ENCODE measurements at regions not wholly inside any gene's neighbourhood (a gene's known extent, or its start where the extent isn't known, plus 50 kb on each side); places are given as distances from the start of the nearest gene placed in this dataset.

DNA sequence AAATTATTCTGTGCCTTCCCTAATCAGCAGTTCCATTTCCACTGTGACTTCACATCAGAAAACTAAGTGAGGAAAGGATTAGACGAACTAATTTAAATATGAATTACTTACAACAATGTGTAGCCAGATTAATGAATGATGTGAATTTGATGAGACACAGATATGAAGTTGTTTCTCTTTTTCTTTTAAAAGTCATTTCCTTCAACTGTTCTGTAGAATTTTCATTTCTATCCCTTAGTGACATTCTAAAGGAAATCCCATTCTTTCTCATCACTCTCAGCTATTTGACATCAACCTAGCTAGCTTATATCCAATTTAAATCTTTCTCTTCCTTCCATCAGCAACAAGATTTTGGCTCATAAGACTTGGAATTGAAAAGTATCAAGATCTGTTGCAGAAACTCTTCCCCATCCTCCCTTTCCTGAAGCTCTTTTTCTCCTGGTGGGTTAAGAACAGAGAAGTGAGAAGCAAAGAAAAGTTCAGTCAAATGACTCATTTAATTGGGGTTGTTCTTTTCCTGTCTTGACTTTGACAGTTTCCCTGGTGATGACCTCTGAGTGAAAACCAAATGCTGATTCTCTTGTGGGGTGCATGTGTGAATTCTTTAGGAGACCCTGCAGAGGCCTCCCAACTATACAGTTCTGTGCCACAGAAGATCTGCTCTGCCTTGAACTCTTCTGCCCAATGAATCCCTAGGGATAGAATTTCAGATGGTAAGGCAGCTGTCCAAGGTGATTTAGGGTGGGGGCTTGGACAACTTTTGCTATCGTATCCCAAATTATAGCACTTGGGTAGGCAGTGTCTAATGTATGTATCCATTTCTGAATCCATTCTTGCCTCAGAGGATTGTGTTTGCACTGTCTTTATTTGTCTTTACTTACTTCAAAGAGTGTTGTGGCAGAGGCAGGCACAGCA, 232.5 kb upstream of the GPRIN3 start:
- Histone ChIP-seq H3K27ac (no peak overlapping the region), H3K36me3 (no peaks in the 10 kb centered on the region), H3K79me2 (ENCODE audit: low read depth) (no peaks in the 10 kb centered on the region), H3K4me1 (peaks cover 9% of the 10 kb centered on the region), H4K20me1 (ENCODE audit: low read depth) (no peaks in the 10 kb centered on the region), H3K9ac (no peak overlapping the region), H2AFZ (replicated peaks) (no peak overlapping the region), H3K4me2 (no peak overlapping the region), H3K4me3 (no peak overlapping the region), H3K9me3 (ENCODE audit: low read depth) (no peaks in the 10 kb centered on the region), H3K27me3 (no peaks in the 10 kb centered on the region), H3F3A (ENCODE audit: low read depth) (no peaks in the 10 kb centered on the region)
- no peak for DNase-seq (ENCODE audit: low spot score)
- H3K36me3 Mint-ChIP-seq, result no peaks in the 10 kb centered on the region
- H3K4me1 Mint-ChIP-seq, result peaks cover 15% of the 10 kb centered on the region
- no peak overlapping the region for H3K27ac Mint-ChIP-seq
- H3K9me3 Mint-ChIP-seq, result peaks cover 12% of the 10 kb centered on the region
- no peaks in the 10 kb centered on the region for H3K27me3 Mint-ChIP-seq (ENCODE audit: insufficient read depth, low read depth)
- no peak overlapping the region for H3K4me3 Mint-ChIP-seq
- TF ChIP-seq EZH2 (IDR thresholded peaks at IDR 0.05) (no peak), EZH2phosphoT487 (IDR thresholded peaks at IDR 0.05) (no peak), CTCF (IDR thresholded peaks at IDR 0.05) (no peak)

DNA sequence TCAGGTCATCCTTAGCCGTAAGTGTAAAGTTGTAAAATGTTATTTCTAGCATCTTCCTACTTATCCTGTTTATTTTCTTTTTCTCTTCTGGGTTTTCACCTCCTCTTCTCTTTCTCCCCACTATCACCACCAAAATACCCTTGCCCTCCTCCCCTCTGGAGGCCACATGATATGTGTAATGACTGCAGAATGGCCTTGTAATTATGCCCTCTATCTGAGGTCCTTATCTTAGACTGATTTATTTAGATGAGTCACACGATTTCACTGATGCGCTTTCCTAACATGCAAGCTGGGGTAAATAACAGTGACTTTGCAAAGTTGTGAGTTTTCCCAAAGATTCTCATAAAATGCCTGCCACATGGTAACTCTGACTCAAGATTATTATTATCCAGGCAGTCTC, 231.8 kb upstream of the GPRIN3 start:
- DNase-seq (ENCODE audit: low spot score), result no peak
- Histone ChIP-seq H3K79me2 (ENCODE audit: low read depth) (no peaks in the 10 kb centered on the region), H3K9ac (no peak overlapping the region), H4K20me1 (ENCODE audit: low read depth) (no peaks in the 10 kb centered on the region), H3K4me2 (no peak overlapping the region), H3K27ac (no peak overlapping the region), H3K4me3 (no peak overlapping the region), H3K36me3 (no peaks in the 10 kb centered on the region), H3K4me1 (peaks cover 9% of the 10 kb centered on the region), H2AFZ (replicated peaks) (no peak overlapping the region), H3K27me3 (no peaks in the 10 kb centered on the region), H3F3A (ENCODE audit: low read depth) (no peaks in the 10 kb centered on the region), H3K9me3 (ENCODE audit: low read depth) (no peaks in the 10 kb centered on the region)
- Mint-ChIP-seq H3K4me1 (peaks cover 15% of the 10 kb centered on the region), H3K4me3 (no peak overlapping the region), H3K27me3 (ENCODE audit: insufficient read depth, low read depth) (no peaks in the 10 kb centered on the region), H3K36me3 (no peaks in the 10 kb centered on the region), H3K9me3 (peaks cover 10% of the 10 kb centered on the region), H3K27ac (no peak overlapping the region)
- no peak for TF ChIP-seq CTCF (IDR thresholded peaks at IDR 0.05)
- TF ChIP-seq EZH2phosphoT487 (IDR thresholded peaks at IDR 0.05), result no peak
- TF ChIP-seq EZH2 (IDR thresholded peaks at IDR 0.05), result no peak

DNA sequence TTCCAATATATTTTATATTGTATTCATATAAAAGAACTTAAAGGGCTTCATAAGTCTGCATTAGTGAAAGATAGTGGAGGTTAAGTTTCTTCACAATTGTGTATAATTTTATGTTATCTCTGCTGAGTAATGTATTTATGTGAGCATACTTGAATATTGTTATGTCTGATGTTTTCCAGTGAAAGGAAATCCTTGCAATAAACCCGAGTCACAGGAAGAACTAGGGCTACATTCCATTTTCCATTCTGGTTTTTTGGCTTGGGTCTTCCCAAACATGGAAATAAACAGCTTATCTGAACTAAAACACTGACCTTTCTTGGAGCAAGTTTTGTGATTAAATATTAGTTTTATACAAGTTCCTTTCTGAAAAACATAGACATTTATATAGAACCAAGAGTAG, 231.3 kb upstream of the GPRIN3 start:
- no peak overlapping the region for H3K4me3 ChIP-seq
- peaks cover 8% of the 10 kb centered on the region for H3K9me3 Mint-ChIP-seq
- H3K9me3 ChIP-seq (ENCODE audit: low read depth), result no peaks in the 10 kb centered on the region
- TF ChIP-seq EZH2phosphoT487 (IDR thresholded peaks at IDR 0.05) (no peak), CTCF (IDR thresholded peaks at IDR 0.05) (no peak)
- H3K4me3 Mint-ChIP-seq, result no peak overlapping the region
- H2AFZ ChIP-seq (replicated peaks), result no peak overlapping the region
- H3K4me1 ChIP-seq, result peaks cover 9% of the 10 kb centered on the region
- no peak overlapping the region for H3K9ac ChIP-seq
- no peak overlapping the region for H3K27ac ChIP-seq
- H3F3A ChIP-seq (ENCODE audit: low read depth), result no peaks in the 10 kb centered on the region
- H3K36me3 Mint-ChIP-seq, result no peaks in the 10 kb centered on the region
- no peaks in the 10 kb centered on the region for H3K36me3 ChIP-seq
- no peak overlapping the region for H3K4me2 ChIP-seq
- H3K27ac Mint-ChIP-seq, result no peak overlapping the region
- no peaks in the 10 kb centered on the region for H3K27me3 Mint-ChIP-seq (ENCODE audit: insufficient read depth, low read depth)
- H4K20me1 ChIP-seq (ENCODE audit: low read depth), result no peaks in the 10 kb centered on the region
- peaks cover 15% of the 10 kb centered on the region for H3K4me1 Mint-ChIP-seq
- no peaks in the 10 kb centered on the region for H3K79me2 ChIP-seq (ENCODE audit: low read depth)
- H3K27me3 ChIP-seq, result no peaks in the 10 kb centered on the region
- no peak for DNase-seq (ENCODE audit: low spot score)

Measured in neural progenitor cell (in vitro differentiated cells).